GM19025 (cell line): ENCODE measurements at regions not wholly inside any gene's neighbourhood (a gene's known extent, or its start where the extent isn't known, plus 50 kb on each side); places are given as distances from the start of the nearest gene placed in this dataset.

Experiments used
- ATAC-seq: cut with Tn5 transposase; IDR thresholded peaks from one replicate; pipeline ENCODE4 v1.9.1; 2021; ENCODE audit warnings: mild to moderate bottlenecking, low read depth, moderate library complexity; ENCODE audit not compliant: unreplicated experiment

DNA sequence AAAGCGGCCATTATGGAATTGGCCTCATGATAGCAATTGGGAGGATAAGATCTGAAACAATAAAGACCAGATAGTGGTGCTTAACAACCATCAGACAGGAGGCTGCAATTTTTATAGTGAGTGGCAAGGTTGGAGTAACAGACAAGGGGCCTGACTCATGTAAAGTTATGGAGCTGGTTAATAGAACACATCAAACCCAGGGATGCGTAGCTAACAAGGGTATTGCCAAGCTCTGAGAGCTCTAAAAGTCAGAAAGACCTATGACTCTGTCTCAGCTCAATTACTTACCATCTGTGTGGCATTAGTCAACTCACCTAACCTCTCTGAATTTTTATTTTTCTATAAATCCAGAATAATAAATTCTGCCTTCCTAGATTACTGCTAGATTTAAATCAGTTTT lies 1731.5 kb upstream of the FLRT2 start:
- ATAC-seq, result no peak

DNA sequence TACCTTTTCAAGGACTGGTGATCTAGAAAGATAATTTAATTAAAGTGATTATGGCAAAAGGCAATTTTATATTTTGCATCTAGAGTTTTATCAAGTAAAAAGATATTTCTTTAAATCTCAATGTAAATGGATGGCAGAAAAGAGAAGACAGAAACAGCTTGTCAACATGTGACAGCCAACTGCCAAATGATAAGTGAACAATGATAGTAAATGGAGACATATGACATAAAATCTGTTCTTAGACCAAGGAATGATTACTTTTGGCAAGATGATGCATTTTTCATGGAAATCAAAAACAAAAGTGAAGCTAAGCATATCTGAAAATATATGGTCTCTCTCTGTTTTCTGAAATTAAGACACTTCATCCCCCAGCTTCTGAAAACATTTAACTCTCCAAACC lies 1730.7 kb upstream of the FLRT2 start:
- ATAC-seq, result no peak

DNA sequence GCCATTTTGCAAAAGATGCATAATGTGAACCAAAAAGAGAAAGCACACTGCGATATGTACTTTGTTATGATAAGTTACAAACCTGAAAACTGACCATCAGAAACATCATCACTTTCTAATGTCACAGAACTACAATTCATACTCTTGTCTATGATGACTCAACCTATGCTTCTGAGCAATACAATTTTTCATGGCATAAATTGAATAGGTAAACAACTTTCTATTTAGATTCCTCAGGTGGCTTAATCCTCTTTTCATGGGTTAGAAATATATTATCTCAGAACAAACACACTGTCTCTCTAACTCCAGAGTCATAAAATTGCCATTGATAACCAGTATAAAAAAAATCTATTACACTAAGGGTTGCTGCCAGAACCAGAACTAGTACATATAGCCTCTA lies 1715.0 kb upstream of the FLRT2 start:
- no peak for ATAC-seq

DNA sequence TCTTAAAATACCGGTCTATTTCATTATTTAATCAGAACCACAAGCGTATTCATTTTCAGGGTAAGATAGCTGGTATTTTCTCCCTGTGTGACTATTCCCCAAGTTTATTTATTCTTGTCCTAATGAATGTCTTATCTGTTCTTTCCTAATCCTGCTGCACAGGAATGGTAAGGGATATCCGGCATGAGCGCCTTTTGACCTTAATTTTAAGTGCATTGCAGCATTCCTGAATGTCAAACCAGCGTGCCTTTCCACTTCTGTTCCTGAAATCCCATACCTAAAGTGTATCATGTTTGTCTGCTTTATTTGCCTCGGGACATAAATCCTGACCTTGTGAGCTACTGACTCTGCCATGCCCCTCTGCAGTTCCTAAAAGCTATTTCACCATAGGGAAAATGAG lies 1713.2 kb upstream of the FLRT2 start:
- no peak for ATAC-seq

DNA sequence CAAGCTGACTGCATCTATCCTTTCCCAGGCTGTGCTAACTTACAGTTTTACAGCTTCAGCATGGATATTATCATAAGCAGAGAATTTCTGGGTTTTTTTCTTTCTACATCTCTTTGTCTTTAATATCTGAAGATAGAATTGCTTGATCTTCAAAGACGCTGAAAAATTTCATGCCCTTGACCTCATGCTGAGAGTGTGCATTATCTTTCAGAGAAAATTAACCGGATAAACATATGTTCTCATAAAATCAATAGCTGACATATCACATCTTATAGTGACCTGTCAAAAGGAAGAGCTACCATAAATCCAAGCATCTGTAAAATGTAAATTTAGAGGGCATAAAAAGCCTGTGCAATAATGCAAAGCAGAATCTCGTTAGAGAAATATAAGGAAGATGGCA lies 1704.1 kb upstream of the FLRT2 start:
- no peak for ATAC-seq

DNA sequence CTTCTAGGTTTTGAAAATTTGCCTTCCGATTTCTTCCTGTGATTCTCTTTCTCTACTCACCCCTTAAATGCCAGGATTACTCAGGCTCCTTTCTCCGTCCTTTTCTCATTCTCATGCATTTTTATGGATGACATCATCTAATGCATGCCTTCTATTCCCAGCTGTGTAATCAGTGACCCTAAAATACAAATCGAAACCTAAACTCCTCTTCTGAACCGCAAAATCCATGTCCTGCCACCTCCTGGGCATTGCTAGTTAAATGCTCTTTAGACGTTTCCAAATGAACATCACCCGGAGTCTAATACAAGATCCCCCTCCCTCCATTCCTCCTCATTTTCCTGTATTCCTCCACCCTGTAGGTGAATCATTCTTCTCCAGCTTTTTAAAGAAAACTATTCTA lies 1703.1 kb upstream of the FLRT2 start:
- no peak for ATAC-seq

DNA sequence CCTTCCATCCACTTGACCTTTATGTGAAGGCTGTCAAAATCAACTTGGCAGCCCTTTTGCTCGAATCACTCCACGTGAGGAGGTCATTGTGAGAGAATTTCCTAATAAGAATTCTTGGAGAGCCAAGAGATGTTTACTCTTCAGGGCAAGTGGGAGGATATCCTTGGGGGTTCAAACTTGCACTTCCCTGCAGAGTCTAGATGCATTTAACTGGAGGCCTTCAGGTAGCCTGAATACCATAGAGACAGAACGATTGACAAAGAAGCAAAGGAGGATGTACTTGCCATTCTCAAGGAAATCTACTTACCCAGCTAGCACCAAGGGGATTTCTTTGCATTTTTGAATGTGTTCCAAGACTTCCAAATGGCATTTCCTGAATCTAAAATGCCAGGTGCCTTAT lies 1702.6 kb upstream of the FLRT2 start:
- ATAC-seq, result no peak

DNA sequence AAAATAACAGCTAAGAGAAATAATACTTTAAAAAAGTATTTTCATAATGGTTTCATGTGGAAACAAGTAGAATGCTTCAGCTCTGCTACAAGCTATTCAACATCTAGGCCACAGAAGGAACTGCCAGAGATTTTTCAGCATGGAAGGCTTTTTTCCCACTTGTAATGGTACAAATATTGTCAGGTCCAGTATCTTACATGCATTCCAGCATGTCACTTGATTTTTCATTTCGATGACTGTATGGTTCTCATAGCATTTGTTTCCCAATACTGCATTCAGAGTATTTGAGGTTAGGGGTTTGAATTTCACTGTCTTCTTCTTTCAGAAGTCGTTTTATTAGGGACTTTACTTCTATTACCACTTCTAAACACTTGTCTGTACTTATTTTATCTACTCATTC lies 1701.5 kb upstream of the FLRT2 start:
- ATAC-seq, result no peak

DNA sequence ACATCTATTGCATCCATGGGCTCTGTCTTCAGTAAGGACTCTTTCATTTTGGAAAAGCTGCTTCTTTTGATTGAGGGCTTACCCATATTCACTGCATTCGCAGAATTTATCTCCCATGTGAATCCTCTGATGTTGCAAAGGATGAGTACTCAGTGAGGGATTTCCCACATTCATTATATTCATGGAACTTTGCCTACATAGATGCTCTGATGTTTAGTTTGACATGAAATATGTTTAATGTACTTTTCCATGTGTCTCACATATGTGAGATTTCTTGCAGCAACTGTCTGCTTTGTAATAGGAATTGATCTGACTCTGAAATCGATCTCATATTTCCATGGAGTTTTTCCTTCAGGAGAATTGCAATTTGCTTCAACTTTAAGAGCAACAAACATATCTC lies 1699.6 kb upstream of the FLRT2 start:
- no peak for ATAC-seq

DNA sequence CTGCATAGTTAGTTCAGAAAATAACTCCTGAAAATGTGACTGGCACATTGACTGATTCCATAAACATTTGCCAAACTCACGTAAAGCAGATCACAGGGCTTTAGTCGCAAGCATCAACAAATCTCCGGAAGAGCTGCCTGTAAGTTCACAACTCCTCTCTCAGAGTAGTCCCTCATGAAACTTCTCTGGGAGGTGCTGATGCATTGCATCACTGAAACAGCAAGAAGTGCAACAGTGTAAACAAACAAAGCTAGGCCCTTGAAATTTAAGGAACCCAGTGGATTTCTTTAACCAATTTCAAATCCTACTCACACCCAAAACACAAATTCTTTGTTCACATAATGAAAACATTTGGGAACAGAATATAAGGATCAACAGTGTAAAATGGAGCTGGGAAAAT lies 1691.7 kb upstream of the FLRT2 start:
- no peak for ATAC-seq

DNA sequence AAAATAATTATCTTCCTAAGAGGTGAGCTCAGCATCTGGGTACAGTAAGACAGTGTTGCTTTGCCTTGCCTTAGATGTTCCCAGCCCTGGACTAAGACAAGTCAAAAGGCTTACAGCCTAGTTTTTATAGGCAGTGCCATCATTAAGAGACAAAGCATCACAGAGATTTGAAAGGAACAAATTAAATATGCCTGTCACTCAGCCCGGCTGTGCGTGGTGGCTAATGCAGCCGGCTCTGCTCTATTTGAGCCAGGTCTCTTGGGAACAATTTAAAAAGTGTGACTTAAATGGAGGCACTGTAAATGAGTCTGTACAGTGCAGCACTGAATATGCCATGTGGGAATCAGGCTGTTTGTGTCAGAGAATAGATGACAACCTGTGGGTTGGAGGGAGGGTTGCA lies 1687.4 kb upstream of the FLRT2 start:
- ATAC-seq, result no peak

DNA sequence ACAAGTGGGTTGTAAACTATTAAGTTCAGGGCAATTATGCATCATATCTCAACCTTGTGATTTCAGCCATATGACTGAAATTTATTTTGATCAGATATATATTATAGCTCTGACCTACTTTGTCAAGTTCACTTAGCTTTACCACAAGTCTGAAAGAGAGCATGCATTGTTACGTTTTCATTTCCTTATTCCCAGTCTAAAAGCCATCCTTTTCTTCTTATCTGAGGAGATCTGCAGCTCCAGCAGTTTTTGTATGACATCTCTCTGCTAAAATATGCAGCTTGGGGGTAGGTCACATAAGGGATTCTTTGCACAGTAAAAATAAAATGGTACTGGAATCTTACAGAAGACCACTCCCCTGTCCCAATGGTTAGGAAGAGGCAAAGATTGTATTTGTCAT lies 1682.8 kb upstream of the FLRT2 start:
- no peak for ATAC-seq

DNA sequence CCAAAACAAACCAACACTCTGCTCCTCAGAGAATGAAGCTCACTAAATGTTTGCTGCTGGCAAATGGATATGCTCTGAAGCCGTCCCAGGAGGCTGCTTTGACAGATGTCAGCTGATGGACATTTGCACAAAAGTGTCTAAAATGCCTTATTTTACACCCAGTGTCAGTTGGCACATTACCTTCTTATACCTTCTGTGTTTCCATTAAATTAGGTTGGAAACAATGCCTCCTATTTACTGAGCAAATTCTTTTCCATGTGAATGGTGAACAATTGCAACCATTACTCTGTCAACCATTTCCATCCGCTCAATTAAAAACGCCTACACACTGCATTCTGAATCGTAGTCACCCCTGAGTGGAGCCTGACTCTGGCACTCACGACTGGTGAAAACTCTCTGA lies 1679.9 kb upstream of the FLRT2 start:
- no peak for ATAC-seq

DNA sequence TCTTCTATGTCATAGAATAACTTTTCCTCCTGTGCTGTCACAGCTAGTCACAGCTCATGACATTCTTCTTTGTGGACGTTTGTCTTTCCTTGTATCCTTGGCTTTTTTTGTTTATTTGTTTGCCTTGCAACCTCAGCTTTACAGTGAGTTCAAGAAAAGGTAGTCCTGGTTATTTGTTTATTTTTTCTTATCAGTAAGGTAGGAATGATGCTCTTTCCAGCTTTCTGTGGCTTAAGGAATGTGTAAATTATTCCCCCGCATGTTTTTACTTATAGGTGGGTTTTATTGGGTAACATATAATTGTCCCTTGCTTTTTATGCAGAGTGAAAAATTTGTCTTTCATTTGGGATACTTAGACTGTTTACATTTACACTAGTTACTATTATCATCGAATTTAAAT lies 1673.6 kb upstream of the FLRT2 start:
- ATAC-seq, result no peak

DNA sequence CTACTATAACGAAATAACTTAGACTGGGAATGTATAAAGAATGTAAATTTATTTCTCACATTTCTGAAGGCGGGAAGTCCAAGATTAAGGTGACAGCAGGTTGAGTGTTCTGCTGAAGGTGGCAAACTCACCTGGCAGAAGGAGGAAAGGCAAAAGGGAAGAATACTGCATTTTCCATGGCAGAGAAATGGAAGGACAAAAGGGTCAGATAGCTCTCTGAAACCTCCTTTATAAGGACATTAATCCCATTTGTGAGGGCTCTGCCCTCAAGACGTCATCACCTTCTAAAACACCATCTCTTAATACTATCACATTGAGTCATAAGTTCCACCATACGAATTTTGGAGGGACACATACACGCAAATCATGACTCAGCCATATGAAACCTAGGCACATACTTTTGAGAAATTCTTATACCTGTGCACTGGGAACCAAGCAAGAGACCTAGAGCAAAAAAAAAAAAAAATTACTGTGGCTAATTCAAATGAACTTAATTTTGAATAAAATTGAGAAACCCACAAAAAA lies 1669.3 kb upstream of the FLRT2 start:
- ATAC-seq, result no peak

DNA sequence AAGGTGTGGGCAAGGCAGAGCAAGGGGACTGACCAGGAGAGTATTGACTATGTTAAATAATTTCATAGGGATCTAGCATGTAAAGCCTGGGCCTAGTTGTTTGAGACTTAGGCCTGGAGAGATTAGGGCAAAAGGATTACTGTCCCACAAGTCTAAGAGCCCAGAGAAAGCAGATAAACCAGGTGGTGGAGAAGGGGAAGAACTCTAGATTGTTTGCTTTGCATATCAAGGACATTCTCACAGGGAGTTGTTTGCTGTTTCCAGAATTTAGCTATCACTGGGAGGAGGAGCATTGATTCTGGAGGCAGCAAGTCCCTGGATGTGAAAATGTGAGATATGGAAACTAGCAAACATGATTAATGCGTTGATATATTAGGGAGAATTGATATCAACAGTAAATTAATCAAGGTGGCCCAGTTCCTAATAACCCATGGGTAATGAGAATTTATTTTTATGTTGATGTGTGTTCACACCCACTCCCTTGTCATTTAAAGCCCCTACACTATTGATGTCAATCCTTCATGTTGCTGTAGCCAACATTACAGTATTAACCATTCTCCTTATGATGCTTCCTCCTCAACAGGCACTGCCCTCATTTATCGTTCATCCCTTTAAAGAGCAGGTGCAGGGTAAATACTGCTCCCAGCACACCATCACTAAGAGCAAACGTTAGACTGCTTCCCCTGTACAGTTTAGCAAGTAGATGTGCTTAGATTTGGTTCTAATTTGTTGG lies 1666.7 kb upstream of the FLRT2 start:
- ATAC-seq, result no peak

DNA sequence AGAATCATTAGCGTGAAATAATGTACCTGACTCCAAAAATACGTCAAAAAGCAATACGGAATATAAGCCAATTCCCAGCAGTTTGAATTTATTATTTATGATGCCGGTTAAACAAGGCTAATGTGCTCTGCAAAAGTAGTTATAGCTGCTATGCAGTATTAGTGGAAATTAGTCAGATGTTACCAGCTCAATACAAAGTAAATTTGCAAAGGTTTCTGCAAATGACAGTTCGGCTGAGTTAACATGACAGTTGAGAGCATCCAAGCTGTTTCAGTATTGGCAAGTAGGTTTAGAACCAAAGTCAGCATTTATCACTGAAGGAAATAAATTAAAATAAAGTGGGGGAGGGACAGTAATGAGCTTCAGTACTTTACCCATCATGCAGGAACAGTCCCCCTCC lies 1665.8 kb upstream of the FLRT2 start:
- no peak for ATAC-seq

DNA sequence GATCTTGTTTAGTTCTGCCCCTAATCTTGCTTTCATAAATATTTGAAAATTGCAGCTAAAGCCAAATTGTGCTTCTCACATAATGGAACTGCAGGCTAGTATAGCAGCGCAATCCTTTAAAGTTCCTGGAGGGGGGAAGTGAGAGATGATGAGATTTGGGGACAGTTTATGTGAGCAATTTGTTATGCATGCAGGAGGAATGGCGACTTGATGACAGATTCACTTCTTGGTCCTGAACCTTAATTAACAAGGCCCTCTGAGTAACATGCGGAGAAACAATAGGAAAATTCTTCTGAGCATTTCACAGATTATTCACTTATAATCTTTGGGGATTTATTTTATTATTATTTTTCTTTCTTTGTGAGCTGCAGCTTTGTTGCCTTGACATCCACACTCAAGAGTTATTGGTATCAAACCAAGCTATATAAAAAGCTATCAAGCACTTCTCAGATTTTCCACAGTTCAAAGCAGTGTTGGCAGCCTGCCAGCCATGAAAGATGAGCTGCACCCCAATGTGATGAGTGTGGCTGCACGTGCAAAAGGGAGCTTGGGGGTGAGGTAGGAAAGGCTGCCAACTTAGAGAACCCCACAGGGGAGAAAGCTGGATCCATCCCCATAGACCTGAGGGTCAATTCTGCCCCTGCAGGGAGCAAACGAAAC lies 1662.2 kb upstream of the FLRT2 start:
- no peak for ATAC-seq

DNA sequence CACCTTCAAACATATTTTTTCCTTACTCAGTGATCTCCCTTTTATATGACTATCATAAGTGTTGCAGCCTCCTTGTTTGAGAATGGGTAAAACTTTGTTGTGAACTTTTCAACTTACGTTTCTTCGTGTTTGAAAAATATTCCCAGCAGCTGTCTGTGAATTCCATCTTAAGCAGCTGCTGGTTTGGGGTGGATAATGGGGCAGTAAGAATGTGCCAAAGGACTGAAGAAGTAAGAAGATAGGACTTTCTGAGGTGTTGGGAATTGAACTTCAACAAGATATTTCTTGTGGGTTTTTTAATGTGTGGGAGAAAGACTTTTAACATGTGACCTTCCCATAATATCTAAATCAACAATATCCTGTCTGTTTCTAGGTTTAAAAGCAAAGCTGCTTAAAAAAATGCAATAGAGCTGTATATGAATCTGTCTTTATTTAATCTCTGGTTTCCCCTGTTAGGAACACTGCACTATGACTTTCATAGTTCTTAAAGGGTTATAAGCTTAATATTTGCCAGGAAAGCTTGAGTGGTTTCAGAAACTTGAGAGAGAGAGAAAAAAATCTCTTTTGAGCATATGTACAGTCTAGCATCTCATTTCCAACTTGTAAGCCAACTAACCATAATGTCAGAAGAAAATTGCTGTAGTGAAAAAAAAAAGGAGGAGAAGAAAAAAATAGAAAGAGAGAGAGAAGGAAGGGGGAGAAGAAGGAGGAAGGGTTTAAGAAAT lies 1659.2 kb upstream of the FLRT2 start:
- no peak for ATAC-seq

DNA sequence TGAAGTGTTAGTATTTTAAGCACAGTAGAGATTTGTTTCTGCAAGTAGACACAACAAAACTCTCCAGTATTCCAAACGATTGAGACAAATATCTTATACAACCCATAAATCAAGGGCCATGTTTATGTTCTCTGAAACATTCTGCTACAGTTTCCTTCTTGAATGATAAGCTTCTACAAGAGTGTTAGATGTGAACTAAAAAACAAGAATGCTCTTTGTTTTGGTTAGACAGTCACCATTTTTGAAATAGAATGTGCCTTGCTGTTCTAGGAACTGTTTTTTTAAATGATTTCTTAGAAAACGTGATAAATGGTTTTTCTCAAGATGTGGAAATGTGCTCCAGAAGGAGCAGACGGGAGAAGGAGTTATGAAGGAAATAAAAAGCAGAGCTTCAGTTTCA lies 1656.3 kb upstream of the FLRT2 start:
- ATAC-seq, result no peak

DNA sequence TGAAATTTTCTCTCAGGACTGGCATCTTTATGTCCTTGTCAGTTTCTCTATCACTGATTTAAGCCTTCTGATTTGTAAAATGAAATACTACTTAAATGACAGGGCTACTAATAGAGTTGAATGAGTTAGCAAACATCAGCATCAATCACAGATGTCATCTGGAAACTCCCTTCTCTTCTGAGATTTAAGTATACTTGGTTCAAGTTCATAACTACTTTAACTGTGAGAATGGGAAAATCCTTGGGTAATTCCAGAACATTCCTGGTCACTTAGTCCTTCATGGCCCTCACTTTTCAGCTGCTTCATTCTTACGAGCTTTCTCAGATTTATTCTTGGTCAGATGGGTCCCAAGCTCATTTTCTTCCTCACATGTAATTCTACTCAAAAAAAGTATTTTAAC lies 1655.3 kb upstream of the FLRT2 start:
- no peak for ATAC-seq

DNA sequence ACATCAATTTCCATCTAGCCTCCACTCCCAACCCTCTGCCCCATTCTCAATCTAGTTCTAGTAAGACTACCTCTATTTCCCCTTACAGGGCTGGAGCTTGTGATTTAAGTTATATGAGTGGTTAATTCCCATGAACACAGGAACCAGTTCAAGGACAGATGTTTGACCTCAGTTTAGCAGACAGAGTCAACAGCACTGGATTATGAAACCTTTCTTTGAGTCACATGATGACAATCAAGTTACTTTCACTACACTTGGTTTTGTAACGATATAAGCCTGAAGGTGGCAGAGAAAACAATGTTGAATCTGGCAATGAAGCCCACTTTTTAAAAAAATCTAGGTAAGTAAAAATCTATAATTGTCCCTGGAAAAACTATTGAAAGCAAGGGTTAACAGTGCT lies 1646.2 kb upstream of the FLRT2 start:
- ATAC-seq, result no peak
